Thyroid gland (tissue), 4 donors: ENCODE measurements at regions not wholly inside any gene's neighbourhood (a gene's known extent, or its start where the extent isn't known, plus 50 kb on each side); places are given as distances from the start of the nearest gene placed in this dataset.

Source experiments
- CTCF ChIP-seq, 6 experiments: fragments of 200-600 bp in 3 of 6; fragments of 450-650 bp in 3 of 6; sonication (generic) in 3 of 6; IDR thresholded peaks; one replicate each; pipeline ENCODE4 v1.5.1; 2016 to 2019; ENCODE audit warnings: antibody characterized with exemption in 6 of 6, mild to moderate bottlenecking in 2 of 6, inconsistent platforms in 1 of 6, moderate library complexity in 1 of 6
- POLR2A ChIP-seq, 2 donors: fragments of 450-650 bp; IDR thresholded peaks; one replicate each; pipeline ENCODE4 v1.6.1; 2017; ENCODE audit warnings: antibody characterized with exemption in 2 of 2, mild to moderate bottlenecking in 2 of 2, moderate library complexity in 1 of 2

- TF ChIP-seq CTCF (IDR thresholded peaks at IDR 0.05) (no peak), POLR2A (IDR thresholded peaks at IDR 0.05) (no peak)
Measured at GRCh38 chr3:5056111-5056391, 66.0 kb upstream of the ARL8B start.
